AG09319 (cell line): ENCODE measurements at regions not wholly inside any gene's neighbourhood (a gene's known extent, or its start where the extent isn't known, plus 50 kb on each side); places are given as distances from the start of the nearest gene placed in this dataset.
"Not testable (repeated sequence)": the region's sequence is repeated elsewhere in the genome, so short reads cannot be mapped to it uniquely, and the experiment has no call there.

Experiments
- DNase-seq: peaks from one replicate; pipeline ENCODE4 v3.0.0-alpha.2; 2010; ENCODE audit warnings: low read depth; ENCODE audit errors: extremely low read depth
- TF ChIP-seq, protein P1 (sequence below): IDR thresholded peaks from 2 replicates; pipeline ENCODE4 v1.5.1; 2011; ENCODE audit warnings: low read depth, mild to moderate bottlenecking, inconsistent platforms, low read length, moderate library complexity

DNA sequence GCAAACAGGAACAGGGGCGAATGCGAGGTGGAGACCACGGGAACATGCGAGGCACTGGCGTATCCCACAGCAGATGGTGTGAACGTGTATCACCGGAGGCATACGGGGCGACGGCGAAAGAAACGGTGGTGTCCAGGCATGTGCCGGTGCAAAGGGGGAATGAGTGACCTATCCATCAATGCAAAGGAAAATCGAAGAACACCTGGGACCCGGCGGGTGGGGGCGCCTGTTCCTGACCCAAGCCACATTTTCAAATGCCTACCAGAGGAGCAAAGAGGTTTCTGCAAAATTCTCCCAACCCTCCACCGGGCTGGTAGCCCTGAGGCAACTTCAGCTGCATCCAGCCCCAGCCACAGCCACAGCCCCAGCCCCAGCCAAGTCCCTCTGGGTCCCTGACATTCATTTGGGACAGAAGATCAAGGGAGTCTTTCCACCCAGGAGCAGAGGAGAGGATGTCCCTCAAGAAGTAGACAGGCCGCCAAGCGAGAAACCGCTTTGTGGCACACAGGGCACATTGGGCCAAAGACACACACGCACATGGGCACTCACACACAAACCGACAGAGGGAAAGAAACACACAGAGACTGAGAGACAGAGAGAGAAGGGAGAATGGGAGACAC is 164.0 kb upstream of the ZNF337 start:
- TF ChIP-seq, protein P1, sequence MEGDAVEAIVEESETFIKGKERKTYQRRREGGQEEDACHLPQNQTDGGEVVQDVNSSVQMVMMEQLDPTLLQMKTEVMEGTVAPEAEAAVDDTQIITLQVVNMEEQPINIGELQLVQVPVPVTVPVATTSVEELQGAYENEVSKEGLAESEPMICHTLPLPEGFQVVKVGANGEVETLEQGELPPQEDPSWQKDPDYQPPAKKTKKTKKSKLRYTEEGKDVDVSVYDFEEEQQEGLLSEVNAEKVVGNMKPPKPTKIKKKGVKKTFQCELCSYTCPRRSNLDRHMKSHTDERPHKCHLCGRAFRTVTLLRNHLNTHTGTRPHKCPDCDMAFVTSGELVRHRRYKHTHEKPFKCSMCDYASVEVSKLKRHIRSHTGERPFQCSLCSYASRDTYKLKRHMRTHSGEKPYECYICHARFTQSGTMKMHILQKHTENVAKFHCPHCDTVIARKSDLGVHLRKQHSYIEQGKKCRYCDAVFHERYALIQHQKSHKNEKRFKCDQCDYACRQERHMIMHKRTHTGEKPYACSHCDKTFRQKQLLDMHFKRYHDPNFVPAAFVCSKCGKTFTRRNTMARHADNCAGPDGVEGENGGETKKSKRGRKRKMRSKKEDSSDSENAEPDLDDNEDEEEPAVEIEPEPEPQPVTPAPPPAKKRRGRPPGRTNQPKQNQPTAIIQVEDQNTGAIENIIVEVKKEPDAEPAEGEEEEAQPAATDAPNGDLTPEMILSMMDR, result no peak
- DNase-seq, result no peak

GRCh38 chr20:25859649-25860530 is 163.2 kb upstream of the ZNF337 start:
- TF ChIP-seq, protein P1, result no peak
- no peak for DNase-seq

GRCh38 chr20:25858495-25859425 is 162.1 kb upstream of the ZNF337 start:
- no peak for DNase-seq
- TF ChIP-seq, protein P1, result no peak

- DNase-seq, result not testable (repeated sequence)
Measured at GRCh38 chr20:25857091-25857788, 160.6 kb upstream of the ZNF337 start.

DNA sequence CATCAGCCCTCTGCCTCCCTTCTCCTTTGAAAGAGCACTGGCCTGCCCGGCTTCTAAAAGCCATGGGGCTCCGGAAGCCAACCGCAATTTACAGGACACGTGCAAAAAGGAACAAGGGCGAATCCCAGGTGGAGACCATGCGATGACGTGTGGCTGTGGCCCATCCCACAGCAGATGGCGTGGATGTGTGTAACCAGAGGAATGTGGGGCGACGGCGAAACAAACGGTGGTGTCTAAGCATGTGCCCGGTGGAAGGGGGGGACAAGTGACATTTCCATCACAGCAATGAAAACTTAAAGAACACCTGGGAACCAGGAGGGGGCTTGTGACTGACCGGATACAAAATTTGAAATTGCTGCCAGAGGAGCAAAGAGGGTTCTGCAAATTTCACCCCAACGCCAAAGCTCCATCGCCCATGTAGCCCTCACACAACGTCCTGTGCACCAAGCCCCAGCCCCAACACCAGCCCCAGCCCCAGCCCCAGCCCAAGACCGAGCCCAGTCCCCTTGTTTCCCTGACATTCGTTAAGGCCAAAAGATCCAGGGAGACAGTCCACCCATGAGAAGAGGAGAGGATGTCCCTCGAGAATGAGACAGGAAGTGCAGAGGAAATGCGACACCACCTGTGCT is 159.7 kb upstream of the ZNF337 start:
- TF ChIP-seq, protein P1, result no peak
- no peak for DNase-seq

DNA sequence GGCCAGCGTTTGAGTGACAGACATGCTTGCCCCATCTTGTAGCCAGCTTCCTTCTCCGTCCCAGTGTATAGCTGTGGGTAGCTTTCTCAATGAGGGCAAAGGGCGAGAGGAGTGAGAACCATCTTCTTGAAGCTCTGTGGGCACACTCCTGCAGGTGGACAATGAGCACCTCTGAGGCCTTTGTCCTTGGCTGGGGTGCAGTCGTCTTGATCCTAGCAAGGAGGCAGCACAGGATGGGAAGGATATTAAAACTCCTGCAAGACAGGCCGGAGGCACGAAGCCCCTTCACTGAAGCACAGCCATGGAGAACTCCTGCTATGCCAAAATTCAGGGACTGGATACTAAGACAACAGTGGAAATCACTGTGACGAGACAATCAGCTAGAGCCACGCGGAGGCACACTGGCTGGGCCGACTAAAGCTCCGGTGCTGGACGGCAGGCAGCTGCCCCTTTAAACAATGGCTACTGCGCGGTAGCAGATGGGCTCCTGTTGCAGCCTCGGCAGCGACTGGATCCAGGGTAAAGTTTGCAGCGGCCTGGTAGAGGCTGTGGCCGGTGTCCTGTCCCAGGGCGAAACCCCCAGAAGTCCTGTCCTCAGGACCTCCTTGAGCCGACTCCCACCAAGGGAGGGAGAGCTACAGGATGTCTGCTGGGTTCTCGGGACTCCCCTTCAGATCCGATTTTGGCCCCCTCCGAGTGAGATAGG is 159.0 kb upstream of the ZNF337 start:
- DNase-seq, result not testable (repeated sequence)

GRCh38 chr20:25854666-25855065 is 158.0 kb upstream of the ZNF337 start:
- DNase-seq, result not testable (repeated sequence)

GRCh38 chr20:25853718-25854388 is 157.2 kb upstream of the ZNF337 start:
- DNase-seq, result peak; percentile 40

GRCh38 chr20:25852968-25853717 is 156.5 kb upstream of the ZNF337 start:
- DNase-seq, result not testable (repeated sequence)

DNA sequence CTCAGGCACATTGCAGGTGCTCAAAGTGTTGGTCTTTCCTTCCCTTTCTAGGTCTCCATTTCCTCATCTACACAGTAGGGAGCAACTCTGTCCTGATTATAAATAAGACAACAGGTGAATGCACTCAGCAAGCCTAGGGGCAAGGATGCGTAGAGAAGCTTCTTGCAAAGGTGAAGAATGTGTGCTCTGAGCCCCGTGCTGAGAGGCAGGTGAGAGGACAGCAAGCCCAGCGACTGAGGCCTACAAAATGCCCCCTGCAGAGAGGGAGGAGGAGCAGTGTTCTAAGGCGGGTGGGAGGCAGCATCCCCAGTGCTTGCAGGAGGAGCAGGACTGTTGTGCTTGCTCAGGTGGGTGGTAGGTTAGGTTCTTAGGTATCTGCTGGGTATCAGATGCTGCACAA is 153.5 kb upstream of the ZNF337 start:
- DNase-seq, result not testable (repeated sequence)
